NAMALWA (cell line): ENCODE measurements at regions not wholly inside any gene's neighbourhood (a gene's known extent, or its start where the extent isn't known, plus 50 kb on each side); places are given as distances from the start of the nearest gene placed in this dataset.

ENCODE experiments used
- DNase-seq: peaks from one replicate; pipeline ENCODE4 v3.0.0-alpha.2; 2015; ENCODE audit warnings: low spot score

DNA sequence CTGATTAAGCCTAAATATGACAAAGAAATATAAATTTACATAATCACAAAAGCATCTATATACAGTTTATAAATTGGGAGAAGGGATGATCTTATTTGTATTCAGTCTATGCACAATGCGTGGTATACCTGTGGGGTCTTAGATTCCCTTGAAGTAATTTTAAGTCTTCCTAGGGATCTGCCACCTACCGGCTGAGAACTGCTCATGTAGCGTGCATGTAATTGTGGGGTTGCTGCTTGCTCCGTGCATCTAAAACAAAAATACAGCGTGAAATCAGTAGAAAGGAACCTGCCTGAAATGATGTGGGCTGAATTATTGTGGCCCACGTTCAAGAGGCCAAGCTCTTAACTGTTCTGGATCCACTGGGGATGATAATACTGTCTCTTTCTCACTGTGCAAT is 187.3 kb downstream of the MBOAT1 start:
- no peak for DNase-seq

DNA sequence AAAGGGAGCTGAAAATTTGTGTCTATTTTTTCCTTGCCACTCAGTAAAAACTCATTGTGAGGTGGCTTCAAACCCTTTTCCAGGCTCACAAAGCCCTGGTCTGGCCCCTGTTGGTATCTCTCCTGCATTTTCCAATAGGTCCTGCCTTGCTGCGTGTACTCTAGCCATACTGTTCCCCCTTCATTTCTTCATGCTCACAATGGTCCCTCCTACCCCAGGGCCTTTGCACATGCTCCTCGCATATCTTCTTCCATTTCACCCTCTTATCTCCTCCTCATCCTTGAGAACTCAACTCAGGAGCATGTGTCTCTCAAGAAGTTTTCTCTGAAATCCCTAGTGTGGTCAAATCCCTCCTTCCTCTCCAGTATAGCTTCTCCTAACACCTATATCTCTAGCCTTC is 186.6 kb downstream of the MBOAT1 start:
- no peak for DNase-seq

DNA sequence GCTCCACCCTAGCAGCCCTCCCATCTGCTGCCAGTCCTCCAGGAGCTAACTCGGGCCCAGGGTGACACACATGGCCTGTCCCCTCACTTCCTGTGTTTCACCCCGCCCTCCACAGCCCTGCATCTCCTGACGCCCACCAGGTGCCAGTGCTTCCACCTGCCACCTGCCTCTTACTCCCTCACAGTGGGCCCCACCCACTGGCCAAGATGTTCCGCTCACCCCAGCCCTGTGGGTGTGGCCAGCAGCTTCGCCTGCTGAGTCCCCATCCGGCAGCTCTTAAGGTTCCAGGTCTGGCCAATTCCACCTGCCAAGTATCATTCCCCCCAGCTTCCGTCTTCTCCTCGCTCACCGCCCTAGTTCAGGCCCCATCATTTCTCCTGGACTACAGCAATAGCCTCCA is 184.1 kb downstream of the MBOAT1 start:
- no peak for DNase-seq

DNA sequence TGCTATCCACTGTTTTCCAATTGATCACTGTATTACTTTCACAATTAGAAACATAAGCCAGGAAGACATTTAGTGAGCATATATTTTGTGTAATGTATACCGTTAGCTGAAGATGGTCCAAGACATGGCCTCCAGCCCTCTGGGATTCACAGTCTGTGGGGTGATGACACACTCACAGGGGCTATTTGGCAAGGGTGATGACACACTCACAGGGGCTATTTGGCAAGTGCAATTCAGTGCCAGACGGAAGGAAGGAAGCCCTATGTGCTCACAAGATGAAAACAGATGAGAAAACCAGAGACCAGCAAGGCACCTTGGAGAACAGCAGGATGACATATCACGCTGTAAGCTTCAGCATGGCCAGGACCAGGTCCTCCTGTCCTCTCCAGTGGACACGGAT is 183.7 kb downstream of the MBOAT1 start:
- no peak for DNase-seq

DNA sequence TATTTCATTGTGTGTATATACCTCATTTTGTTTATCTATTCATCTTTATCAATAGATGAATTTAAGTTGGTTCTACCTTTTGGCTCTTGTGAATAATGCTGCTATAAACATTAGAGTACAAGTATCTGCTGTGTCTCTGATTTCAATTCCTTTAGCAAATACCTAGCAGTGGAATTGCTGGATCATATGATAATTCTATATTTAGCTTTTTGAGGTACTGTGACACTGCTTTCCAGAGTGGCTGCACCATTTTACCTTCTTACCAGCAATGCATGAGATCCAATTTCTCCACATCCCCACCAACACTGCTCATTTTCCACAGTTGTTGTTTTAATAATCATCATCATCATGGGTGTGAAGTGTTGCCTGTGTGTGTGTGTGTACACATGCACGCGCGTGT is 182.3 kb downstream of the MBOAT1 start:
- DNase-seq = no peak

DNA sequence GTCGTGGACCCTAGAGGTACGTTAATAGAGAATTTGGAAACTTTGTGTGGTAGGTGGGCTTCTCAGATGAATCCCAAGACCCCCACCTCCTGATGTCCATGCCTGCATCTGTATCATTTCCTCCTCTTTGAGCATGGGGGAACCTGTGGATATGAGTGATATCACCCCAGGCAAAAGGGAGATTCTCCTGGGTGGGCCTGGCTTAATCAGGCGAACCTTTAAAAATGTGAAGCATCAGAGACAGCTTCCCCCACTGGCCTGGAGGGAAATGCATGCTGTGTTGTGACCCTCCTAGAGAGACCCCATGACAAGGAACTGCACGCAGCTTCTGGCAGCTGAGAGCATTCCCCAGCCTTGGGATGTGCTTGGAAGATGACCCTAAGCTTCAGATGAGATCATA is 180.9 kb downstream of the MBOAT1 start:
- no peak for DNase-seq

DNA sequence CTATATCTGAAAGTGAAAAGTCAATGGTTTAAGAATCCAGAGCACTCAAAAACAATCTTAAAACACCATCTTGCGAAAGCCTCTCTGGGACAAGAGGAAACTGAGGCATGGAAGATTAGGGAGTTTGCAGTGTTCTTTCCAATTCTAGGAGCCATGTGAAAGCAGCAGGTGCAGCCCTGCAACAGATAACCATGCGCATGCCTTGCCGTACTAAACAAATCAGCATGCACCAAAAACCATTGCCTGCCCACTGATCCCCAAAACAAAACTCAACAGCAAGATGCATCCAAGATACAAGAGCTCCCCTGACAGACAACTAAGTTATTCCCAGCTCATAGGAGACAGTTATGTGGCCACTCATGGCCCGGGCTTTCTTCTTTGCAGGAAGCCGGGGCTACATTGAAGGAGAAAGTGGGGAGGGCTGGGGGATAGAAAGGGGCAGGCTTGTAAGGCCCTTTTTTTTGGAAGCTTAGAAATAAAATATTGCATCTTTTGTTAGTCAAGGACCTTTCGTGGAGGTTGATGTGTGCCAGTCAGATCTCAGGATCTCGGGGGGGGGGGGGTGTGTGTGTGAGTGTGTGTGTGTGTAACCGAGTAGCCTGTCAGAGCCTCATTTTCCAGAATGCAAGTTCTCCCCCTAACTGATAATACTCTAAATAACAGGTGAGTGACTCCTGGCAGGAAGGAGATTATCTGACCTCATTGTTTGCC is 178.4 kb downstream of the MBOAT1 start:
- no peak for DNase-seq

DNA sequence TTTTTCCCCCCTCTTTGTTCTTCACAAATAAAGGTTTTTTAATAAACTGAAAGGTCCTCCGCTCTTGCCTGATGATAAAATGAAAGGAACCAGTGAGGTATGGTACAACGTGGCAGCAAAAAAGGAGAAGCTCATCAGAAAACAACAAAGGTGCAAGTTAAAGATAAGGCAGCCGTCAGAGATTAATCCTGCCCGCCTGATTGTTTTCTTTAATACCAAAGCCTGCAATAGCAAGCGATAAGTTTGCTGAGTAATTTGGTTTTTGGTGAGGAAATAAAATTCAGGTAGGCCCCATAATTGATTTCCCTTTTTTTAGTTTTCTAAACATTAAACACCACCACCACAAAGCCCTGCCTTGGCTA is 177.9 kb downstream of the MBOAT1 start:
- no peak for DNase-seq

DNA sequence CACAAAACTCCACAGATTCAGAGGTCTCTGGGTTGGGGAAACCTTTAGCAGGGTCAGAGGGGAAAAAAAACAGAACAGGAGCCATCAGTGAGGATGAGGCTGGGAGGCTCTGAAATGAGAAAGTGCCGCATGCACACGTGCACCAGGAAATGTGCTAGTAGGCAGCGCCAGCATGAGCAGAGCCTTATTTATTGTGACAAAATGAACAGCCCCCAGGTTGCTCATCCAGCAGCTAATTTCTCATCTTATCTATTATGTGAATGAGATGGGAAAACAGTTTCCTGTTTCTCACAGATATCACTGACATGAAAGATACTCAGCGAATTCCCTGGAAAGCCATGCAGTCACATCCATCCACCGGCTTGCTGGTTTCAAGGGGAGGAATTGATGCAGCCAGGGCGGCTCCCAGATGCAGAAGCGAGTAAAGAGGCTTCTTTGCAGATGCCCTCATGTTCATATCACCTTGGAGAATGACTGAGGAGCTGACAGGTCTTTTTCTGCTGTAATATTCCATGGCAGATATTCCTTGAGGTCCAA is 176.1 kb downstream of the MBOAT1 start:
- DNase-seq = no peak

DNA sequence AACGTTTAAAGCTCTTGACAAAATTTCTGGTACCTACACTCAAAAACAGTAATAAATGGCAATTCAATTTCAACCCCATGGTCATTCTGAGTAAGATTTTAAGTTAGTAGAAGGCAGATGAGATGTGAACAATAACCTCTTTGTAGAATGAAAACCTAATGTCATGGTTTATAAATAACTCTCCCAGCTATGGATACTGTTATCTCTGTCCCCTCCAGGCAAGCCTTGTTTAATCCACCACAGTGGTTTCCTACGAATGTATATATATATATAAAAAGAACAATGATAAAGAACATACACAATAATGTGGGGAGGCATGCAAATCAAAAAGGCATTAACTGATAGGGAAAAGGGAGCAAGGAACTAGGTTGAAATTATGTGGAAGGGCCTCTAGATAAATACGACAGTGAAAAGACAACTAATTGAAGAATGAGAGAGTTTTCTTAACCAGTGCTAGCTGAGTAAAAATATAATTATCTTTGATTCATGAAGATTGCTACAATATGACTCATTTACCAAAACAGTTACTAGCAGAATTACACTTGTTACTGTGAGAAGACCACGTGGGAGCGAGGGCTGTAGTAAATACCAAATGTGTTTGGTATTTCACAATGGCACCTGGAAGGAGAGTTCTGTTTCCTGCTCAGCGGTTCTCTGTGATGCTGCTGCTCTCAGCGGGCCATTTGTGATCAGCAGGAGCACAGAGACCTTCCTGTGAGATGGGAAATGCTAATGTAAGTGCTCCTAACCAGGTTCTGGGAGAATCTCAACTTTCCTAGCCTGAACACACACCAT is 173.7 kb downstream of the MBOAT1 start:
- no peak for DNase-seq

DNA sequence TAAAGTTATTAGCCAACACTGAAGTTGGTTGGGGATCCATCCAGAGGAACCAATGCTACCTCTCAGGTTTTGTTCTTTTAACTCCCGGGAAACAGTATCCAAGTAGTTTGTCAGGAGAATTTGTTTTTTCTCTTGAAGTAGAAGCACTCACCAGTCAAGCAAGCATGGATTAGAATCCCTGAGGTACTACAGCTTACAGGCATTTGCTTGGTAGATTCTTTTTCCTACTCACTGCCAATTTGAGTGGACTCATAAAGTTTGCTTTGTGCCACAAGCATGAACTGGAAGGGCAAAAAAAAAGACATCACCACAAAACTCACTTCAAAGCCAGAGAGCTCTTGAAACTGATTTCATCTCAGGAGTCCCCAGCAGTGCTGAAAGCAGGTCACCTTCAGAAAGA is 167.4 kb downstream of the MBOAT1 start:
- no peak for DNase-seq
